Kasumi-1 (cell line): ENCODE measurements at regions not wholly inside any gene's neighbourhood (a gene's known extent, or its start where the extent isn't known, plus 50 kb on each side); places are given as distances from the start of the nearest gene placed in this dataset.
A peak's percentile ranks its signal among the peaks of the same experiment; 100 is the strongest.

ENCODE experiments used
- DNase-seq, 2 experiments: peaks; one replicate each; lab custom pipeline; 2025; lab: John Stamatoyannopoulos, UW

- DNase-seq, result peak in 1 of 2 experiments; percentile 25
Observed at GRCh38 chr13:30845297-30846214, 60.5 kb upstream of the MEDAG start.

GRCh38 chr13:30846311-30846710, 59.8 kb upstream of the MEDAG start:
- DNase-seq, result no peak

DNA sequence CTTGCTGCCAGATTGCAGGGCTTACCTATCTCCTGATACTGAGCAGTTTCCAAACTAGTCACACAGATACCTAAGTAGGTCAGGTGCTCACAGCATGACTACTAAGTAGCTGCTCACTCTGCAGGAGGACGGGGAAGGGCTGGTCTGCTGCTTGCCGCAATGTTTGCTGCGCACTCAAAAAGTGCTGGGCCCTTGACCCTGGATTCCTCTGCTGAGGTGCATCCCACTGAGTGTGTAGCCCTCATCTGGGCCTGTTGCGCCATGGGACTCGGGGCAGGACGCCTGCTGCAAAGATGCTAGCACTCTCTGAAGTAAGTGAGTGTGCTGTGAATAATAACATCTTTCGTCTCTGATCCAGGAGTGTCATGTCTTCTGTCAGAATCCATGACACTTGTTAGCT, 59.2 kb upstream of the MEDAG start:
- no peak for DNase-seq

DNA sequence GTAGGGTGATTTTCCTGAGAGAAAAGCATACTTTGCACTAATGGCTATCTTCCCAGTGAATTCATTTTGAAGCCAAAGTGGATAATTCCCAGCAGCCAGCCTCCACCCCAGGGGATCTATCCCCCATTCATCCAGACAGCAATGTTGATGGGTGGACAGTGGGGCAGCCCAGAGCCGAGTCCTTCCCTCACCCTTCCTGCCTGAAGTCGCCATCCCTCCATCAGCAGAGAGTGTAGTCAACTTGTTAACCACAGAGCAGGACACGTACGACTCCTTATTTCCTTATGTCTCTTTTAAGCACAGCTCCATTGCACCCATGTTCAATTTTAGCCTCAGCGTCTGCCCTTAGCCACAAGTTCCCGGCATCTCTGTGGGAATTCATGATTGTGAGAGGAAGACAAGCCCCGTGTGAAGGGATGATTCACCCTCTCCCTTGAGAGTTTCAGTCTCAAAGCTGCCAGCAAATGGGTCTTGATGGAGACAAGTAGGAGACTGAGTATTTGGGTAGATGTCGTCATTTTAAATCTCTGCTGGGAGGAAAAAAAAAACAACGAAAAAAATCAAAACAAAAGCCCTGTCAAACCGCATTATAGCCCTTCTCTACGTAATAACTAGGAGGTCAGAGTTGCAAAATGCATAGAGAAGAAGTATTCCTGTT, 58.3 kb upstream of the MEDAG start:
- DNase-seq, result no peak

- DNase-seq, result no peak
Observed at GRCh38 chr13:30848332-30849027, 57.6 kb upstream of the MEDAG start.

- DNase-seq, result no peak
Observed at GRCh38 chr13:30849611-30850010, 56.5 kb upstream of the MEDAG start.

GRCh38 chr13:30850204-30850866, 55.7 kb upstream of the MEDAG start:
- DNase-seq, result no peak

DNA sequence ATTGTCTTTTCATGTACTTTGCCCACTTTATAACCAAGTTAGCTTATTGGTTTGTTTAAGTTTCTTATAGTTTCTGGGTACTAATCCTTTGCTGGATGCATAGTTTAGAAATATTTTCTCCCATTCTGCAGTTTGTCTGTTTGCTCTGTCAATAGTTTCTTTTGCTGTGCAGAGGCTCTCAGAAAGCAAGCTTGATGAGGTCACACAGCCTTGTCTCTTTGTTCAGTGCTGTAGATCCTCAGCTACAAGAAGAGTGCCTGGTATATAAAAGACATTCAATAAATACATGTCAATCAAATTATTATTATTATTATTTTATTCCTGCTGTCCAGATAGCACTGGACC, 55.2 kb upstream of the MEDAG start:
- DNase-seq, result no peak

- no peak for DNase-seq
Observed at GRCh38 chr13:30851697-30852096, 54.4 kb upstream of the MEDAG start.

GRCh38 chr13:30855569-30855968, 50.5 kb upstream of the MEDAG start:
- no peak for DNase-seq

- no peak for DNase-seq
Observed at GRCh38 chr13:30856005-30856790, 49.9 kb upstream of the MEDAG start.
